GM23338 (cell line): ENCODE measurements at regions not wholly inside any gene's neighbourhood (a gene's known extent, or its start where the extent isn't known, plus 50 kb on each side); places are given as distances from the start of the nearest gene placed in this dataset.
A peak's percentile ranks its signal among the peaks of the same experiment; 100 is the strongest.

Experiments
- ATAC-seq: fragments of 200-7000 bp; cut with Tn5 transposase; 3 replicates; pipeline ENCODE4 v1.9.1; 2020
- DNase-seq: peaks from one replicate; pipeline ENCODE4 v3.0.0-alpha.2; 2015; ENCODE audit warnings: low spot score
- H2AFZ ChIP-seq: fragments of 200-600 bp; sonication (generic); 2 replicates; pipeline ENCODE4 v1.8.0; 2016; ENCODE audit warnings: antibody characterized with exemption, mild to moderate bottlenecking, moderate library complexity
- H3F3A ChIP-seq: fragments of 200-600 bp; sonication (generic); replicated peaks from 2 replicates; pipeline ENCODE4 v1.8.0; 2017; ENCODE audit warnings: antibody characterized with exemption, mixed run types, low read depth
- H3K27ac ChIP-seq: fragments of 200-600 bp; sonication (generic); 2 replicates; pipeline ENCODE4 v1.6.1; 2016; ENCODE audit warnings: low read depth
- H3K27me3 ChIP-seq: fragments of 200-600 bp; sonication (generic); 2 replicates; pipeline ENCODE4 v1.8.0; 2016; ENCODE audit warnings: mild to moderate bottlenecking, mixed run types, moderate library complexity; ENCODE audit not compliant: insufficient read depth
- H3K36me3 ChIP-seq: fragments of 200-600 bp; sonication (generic); 2 replicates; pipeline ENCODE4 v1.8.0; 2016; ENCODE audit warnings: mild to moderate bottlenecking; ENCODE audit not compliant: insufficient read depth
- H3K4me1 ChIP-seq: fragments of 200-600 bp; sonication (generic); 2 replicates; pipeline ENCODE4 v1.8.0; 2016; ENCODE audit warnings: mild to moderate bottlenecking, moderate library complexity; ENCODE audit not compliant: insufficient read depth
- H3K4me2 ChIP-seq: fragments of 200-600 bp; sonication (generic); 2 replicates; pipeline ENCODE4 v1.7.1; 2017; ENCODE audit warnings: mixed run types
- H3K4me3 ChIP-seq: fragments of 200-600 bp; sonication (generic); 2 replicates; pipeline ENCODE4 v1.6.1; 2016; ENCODE audit warnings: mixed run types
- H3K79me2 ChIP-seq: fragments of 200-600 bp; sonication (generic); replicated peaks from 2 replicates; pipeline ENCODE4 v1.8.0; 2017; ENCODE audit warnings: mild to moderate bottlenecking; ENCODE audit not compliant: insufficient read depth
- H3K9me2 ChIP-seq: fragments of 200-600 bp; sonication (generic); 2 replicates; pipeline ENCODE4 v1.8.0; 2017; ENCODE audit not compliant: insufficient read depth
- H4K20me1 ChIP-seq: fragments of 200-600 bp; sonication (generic); replicated peaks from 2 replicates; pipeline ENCODE4 v1.8.0; 2017; ENCODE audit warnings: mild to moderate bottlenecking; ENCODE audit not compliant: insufficient read depth
- H3K27ac Mint-ChIP-seq: 2 replicates; pipeline ENCODE4 v1.8.0; 2020; ENCODE audit warnings: inconsistent platforms, mild to moderate bottlenecking, moderate library complexity, mixed read lengths
- H3K27me3 Mint-ChIP-seq: 3 replicates; pipeline ENCODE4 v1.8.0; 2022; ENCODE audit warnings: low read depth, mild to moderate bottlenecking, moderate library complexity, mixed read lengths, inconsistent platforms; ENCODE audit not compliant: insufficient read depth, poor library complexity
- H3K36me3 Mint-ChIP-seq: 3 replicates; pipeline ENCODE4 v1.8.0; 2021; ENCODE audit warnings: low read depth, mild to moderate bottlenecking, inconsistent platforms, moderate library complexity, mixed read lengths
- H3K4me1 Mint-ChIP-seq: 3 replicates; pipeline ENCODE4 v1.8.0; 2020; ENCODE audit warnings: mild to moderate bottlenecking, inconsistent platforms, mixed read lengths
- H3K4me3 Mint-ChIP-seq: 3 replicates; pipeline ENCODE4 v1.8.0; 2021; ENCODE audit warnings: moderate library complexity, mild to moderate bottlenecking, inconsistent platforms, mixed read lengths
- H3K9me3 Mint-ChIP-seq: 3 replicates; pipeline ENCODE4 v1.8.0; 2020; ENCODE audit warnings: moderate library complexity, mild to moderate bottlenecking, inconsistent platforms, mixed read lengths
- CREB1 ChIP-seq: fragments of 250-450 bp; sonication (Bioruptor Pico); IDR thresholded peaks from 2 replicates; pipeline ENCODE4 v1.5.0; 2020; ENCODE audit warnings: low read depth, mild to moderate bottlenecking, moderate library complexity
- CTCF ChIP-seq, 2 experiments: fragments of 200-600 bp in 1 of 2; sonication (generic) in 1 of 2; conservative IDR thresholded peaks; 2 replicates each; pipeline versions ENCODE4 v1.5.1 to v1.6.1; 2016 to 2017; ENCODE audit warnings: antibody characterized with exemption in 2 of 2, low read depth in 2 of 2, mild to moderate bottlenecking in 2 of 2, moderate library complexity in 1 of 2
- ETS1 ChIP-seq: IDR thresholded peaks from 2 replicates; pipeline ENCODE4 v1.6.1; 2016; ENCODE audit warnings: antibody characterized with exemption
- EZH2 ChIP-seq: fragments of 200-600 bp; sonication (generic); IDR thresholded peaks from one replicate; pipeline ENCODE4 v1.8.0; 2017; ENCODE audit warnings: antibody characterized with exemption, mild to moderate bottlenecking, low read depth; ENCODE audit not compliant: unreplicated experiment
- EZH2phosphoT487 ChIP-seq: fragments of 200-600 bp; sonication (generic); IDR thresholded peaks from one replicate; pipeline ENCODE4 v1.8.1; 2018; ENCODE audit warnings: antibody characterized with exemption; ENCODE audit not compliant: unreplicated experiment
- JUNB ChIP-seq: IDR thresholded peaks from one replicate; pipeline ENCODE4 v1.6.1; 2016; ENCODE audit warnings: antibody characterized with exemption; ENCODE audit not compliant: unreplicated experiment
- NANOG ChIP-seq: IDR thresholded peaks from 2 replicates; pipeline ENCODE4 v1.6.1; 2016; ENCODE audit warnings: antibody characterized with exemption, borderline replicate concordance
- POLR2AphosphoS5 ChIP-seq: IDR thresholded peaks from 2 replicates; pipeline ENCODE4 v1.6.1; 2016; ENCODE audit warnings: antibody characterized with exemption, low read depth
- REST ChIP-seq: IDR thresholded peaks from one replicate; pipeline ENCODE4 v1.6.1; 2018; ENCODE audit warnings: antibody characterized with exemption; ENCODE audit not compliant: unreplicated experiment
- STAT1 ChIP-seq: IDR thresholded peaks from one replicate; pipeline ENCODE4 v1.6.1; 2016; ENCODE audit warnings: antibody characterized with exemption; ENCODE audit not compliant: unreplicated experiment
- ZNF114 ChIP-seq: fragments of 250-450 bp; sonication (Bioruptor Pico); IDR thresholded peaks from 2 replicates; pipeline ENCODE4 v1.5.0; 2020; ENCODE audit warnings: mild to moderate bottlenecking, moderate library complexity
- ZNF331 ChIP-seq: fragments of 250-450 bp; sonication (Bioruptor Pico); IDR thresholded peaks from 2 replicates; pipeline ENCODE4 v1.5.0; 2020; ENCODE audit warnings: low read depth, mild to moderate bottlenecking, moderate library complexity
- ZNF462 ChIP-seq: fragments of 250-450 bp; sonication (Bioruptor Pico); IDR thresholded peaks from 2 replicates; pipeline ENCODE4 v1.5.0; 2020; ENCODE audit warnings: mild to moderate bottlenecking, moderate library complexity

- Histone ChIP-seq H3K4me2 (no peak overlapping the region), H3F3A (no peaks in the 10 kb centered on the region), H3K4me3 (no peak overlapping the region), H3K79me2 (no peaks in the 10 kb centered on the region), H3K4me1 (no peaks in the 10 kb centered on the region), H3K27me3 (no peaks in the 10 kb centered on the region), H4K20me1 (no peaks in the 10 kb centered on the region), H3K27ac (no peak overlapping the region), H2AFZ (peak overlapping the region; percentile 66; the same call in 1 of the 2 replicates), H3K9me2 (no peaks in the 10 kb centered on the region), H3K36me3 (no peaks in the 10 kb centered on the region)
- peaks cover 6% of the 10 kb centered on the region for H3K27me3 Mint-ChIP-seq
- no peak for DNase-seq
- H3K4me1 Mint-ChIP-seq, result peaks cover 17% of the 10 kb centered on the region; the same call in 2 of the 3 replicates
- no peak overlapping the region for H3K4me3 Mint-ChIP-seq
- no peaks in the 10 kb centered on the region for H3K9me3 Mint-ChIP-seq
- no peaks in the 10 kb centered on the region for H3K36me3 Mint-ChIP-seq
- TF ChIP-seq CREB1 (CRISPR knock-in tag) (no peak), EZH2phosphoT487 (no peak), CTCF (conservative IDR thresholded peaks at IDR 0.05; ENCODE audit: low read depth in 2 of 2) (no peak), EZH2 (no peak), STAT1 (no peak), POLR2AphosphoS5 (no peak), ETS1 (no peak), JUNB (no peak), ZNF331 (CRISPR knock-in tag) (no peak), ZNF462 (CRISPR knock-in tag) (no peak), NANOG (no peak), ZNF114 (CRISPR knock-in tag) (no peak), REST (no peak)
- ATAC-seq, result no peak
- no peak overlapping the region for H3K27ac Mint-ChIP-seq
Observed at GRCh38 chr5:36357391-36357975, 55.8 kb upstream of the RANBP3L start.
